Liver (tissue), 3 donors: ENCODE measurements at regions not wholly inside any gene's neighbourhood (a gene's known extent, or its start where the extent isn't known, plus 50 kb on each side); places are given as distances from the start of the nearest gene placed in this dataset.

Source experiments
- RAD21 ChIP-seq, 2 donors: IDR thresholded peaks; 2 replicates each; pipeline ENCODE4 v1.6.1; 2016; ENCODE audit warnings: antibody characterized with exemption in 2 of 2, mild to moderate bottlenecking in 2 of 2
- TF ChIP-seq, protein P1 (sequence below): fragments of 150-350 bp; IDR thresholded peaks from 2 replicates; pipeline ENCODE4 v1.5.1; 2017; ENCODE audit warnings: improper control_type of control experiment, low read depth, low read length; ENCODE audit not compliant: missing input control
- donor health status: healthy.
- donor health status: healthy.

DNA sequence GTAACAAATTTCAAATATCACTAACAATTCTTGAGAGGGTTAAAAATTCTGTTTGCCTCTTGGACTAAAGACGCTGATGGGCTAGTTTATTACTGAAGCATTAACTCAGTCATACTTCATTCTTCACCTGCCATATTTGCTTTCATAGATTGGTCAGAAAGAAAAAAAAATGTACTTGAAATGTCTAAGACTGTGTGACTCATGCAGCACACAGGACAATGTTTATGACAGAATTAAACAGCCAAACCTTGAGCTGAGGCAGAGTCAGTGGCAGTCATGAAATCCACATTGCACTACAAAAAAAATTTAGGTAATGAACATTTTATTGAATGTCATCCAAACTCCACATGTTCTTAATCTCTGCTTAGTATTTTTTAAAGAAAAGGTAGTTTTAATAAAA is 135.6 kb downstream of the PRR20E start:
- TF ChIP-seq, protein P1, sequence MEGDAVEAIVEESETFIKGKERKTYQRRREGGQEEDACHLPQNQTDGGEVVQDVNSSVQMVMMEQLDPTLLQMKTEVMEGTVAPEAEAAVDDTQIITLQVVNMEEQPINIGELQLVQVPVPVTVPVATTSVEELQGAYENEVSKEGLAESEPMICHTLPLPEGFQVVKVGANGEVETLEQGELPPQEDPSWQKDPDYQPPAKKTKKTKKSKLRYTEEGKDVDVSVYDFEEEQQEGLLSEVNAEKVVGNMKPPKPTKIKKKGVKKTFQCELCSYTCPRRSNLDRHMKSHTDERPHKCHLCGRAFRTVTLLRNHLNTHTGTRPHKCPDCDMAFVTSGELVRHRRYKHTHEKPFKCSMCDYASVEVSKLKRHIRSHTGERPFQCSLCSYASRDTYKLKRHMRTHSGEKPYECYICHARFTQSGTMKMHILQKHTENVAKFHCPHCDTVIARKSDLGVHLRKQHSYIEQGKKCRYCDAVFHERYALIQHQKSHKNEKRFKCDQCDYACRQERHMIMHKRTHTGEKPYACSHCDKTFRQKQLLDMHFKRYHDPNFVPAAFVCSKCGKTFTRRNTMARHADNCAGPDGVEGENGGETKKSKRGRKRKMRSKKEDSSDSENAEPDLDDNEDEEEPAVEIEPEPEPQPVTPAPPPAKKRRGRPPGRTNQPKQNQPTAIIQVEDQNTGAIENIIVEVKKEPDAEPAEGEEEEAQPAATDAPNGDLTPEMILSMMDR, result no peak
- TF ChIP-seq RAD21 (IDR thresholded peaks at IDR 0.05), result no peak
